ENCODE measurements at regions not wholly inside any gene's neighbourhood (a gene's known extent, or its start where the extent isn't known, plus 50 kb on each side); places are given as distances from the start of the nearest gene placed in this dataset.

DNA sequence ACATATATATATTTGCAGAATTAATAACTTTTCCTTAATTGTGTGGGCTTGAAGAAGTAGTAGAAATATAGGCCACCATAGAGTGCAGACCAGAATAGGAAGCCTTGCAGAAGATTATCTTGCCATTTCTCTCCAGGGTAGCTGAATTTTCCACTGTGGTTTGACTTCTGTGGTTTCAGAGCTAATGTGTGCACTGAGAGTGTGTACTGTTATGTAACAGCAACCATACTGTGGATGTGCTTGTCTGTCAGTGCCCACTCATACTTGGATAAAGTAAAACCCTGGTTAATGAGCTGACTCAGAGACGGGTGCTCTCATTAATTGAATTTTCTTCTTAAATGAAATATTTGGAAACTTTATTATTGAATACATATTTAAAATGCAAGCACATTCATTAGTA lies 57.2 kb downstream of the CEP43 start:
- no peak for TF ChIP-seq CTCF (IDR thresholded peaks at IDR 0.05)
- TF ChIP-seq POLR2A (IDR thresholded peaks at IDR 0.05; ENCODE audit: low read length): no peak
- no peak for TF ChIP-seq RAD21 (conservative IDR thresholded peaks at IDR 0.05 in 1 of 2, IDR thresholded peaks at IDR 0.05 in 1 of 2)
- TF ChIP-seq SMC3 (IDR thresholded peaks at IDR 0.05): no peak
- TF ChIP-seq CEBPB (IDR thresholded peaks at IDR 0.05): no peak
- TF ChIP-seq RFX5 (IDR thresholded peaks at IDR 0.05): no peak
- TF ChIP-seq ESRRA (IDR thresholded peaks at IDR 0.05; ENCODE audit: borderline replicate concordance, low read length): no peak
- TF ChIP-seq, protein P1, sequence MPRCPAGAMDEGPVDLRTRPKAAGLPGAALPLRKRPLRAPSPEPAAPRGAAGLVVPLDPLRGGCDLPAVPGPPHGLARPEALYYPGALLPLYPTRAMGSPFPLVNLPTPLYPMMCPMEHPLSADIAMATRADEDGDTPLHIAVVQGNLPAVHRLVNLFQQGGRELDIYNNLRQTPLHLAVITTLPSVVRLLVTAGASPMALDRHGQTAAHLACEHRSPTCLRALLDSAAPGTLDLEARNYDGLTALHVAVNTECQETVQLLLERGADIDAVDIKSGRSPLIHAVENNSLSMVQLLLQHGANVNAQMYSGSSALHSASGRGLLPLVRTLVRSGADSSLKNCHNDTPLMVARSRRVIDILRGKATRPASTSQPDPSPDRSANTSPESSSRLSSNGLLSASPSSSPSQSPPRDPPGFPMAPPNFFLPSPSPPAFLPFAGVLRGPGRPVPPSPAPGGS (IDR thresholded peaks at IDR 0.05): no peak

Data from A549 (cell line).